K562 (cell line): ENCODE measurements at regions not wholly inside any gene's neighbourhood (a gene's known extent, or its start where the extent isn't known, plus 50 kb on each side); places are given as distances from the start of the nearest gene placed in this dataset.

Experiments used
- ATAC-seq: fragments of 200-7000 bp; cut with Tn5 transposase; 3 replicates; pipeline ENCODE4 v1.9.1; 2020; ENCODE audit warnings: moderate library complexity
- BruUV-seq: library from RNA; stranded (reverse); fragments of 400-500 nt; replicated peaks from 2 replicates; lab custom pipeline; 2021; lab: Mats Ljungman, UMichigan
- CTCF ChIA-PET: fragments of 300-600 bp; formaldehyde crosslinking; extraction: SDS; loops from one replicate; lab custom pipeline; 2021; ENCODE audit warnings: low intra/inter-chr PET ratio; lab: Yijun Ruan, JAX
- POLR2A ChIA-PET: fragments of 300-600, 350-650 bp; sonication (Branson Sonifier 250); formaldehyde crosslinking; extraction: SDS; loops from one replicate; lab custom pipeline; 2021; ENCODE audit warnings: antibody characterized with exemption, inconsistent platforms; lab: Yijun Ruan, JAX
- DNase-seq, 4 experiments: peaks; one replicate each; pipeline versions ENCODE4 v3.0.0 to v3.0.0-alpha.2; 2011 to 2018; ENCODE audit warnings: low spot score in 3 of 4, mixed read lengths in 3 of 4; ENCODE audit errors: extremely low read depth in 1 of 4
- FAIRE-seq: peaks from 2 replicates; lab custom pipeline; 2011; peaks lifted over from hg19 to GRCh38; lab: Jason Lieb, UNC
- H2AFZ ChIP-seq: 2 replicates; pipeline ENCODE4 v1.6.0; 2011; ENCODE audit warnings: low read depth, low read length, control low read depth, inconsistent platforms
- H3K27ac ChIP-seq: fragments of 200-600 bp; 3 replicates; pipeline ENCODE4 v1.8.0; 2011; ENCODE audit warnings: low read depth, mild to moderate bottlenecking, control low read depth, inconsistent platforms, low read length, moderate library complexity, mixed read lengths; ENCODE audit errors: extremely low read depth
- H3K27me3 ChIP-seq, 2 experiments: fragments of 300-600 bp in 1 of 2; 2 replicates in 1 of 2; 3 replicates in 1 of 2; pipeline versions ENCODE4 v1.6.0 to v1.8.0; 2011; ENCODE audit warnings: inconsistent platforms in 2 of 2, low read length in 2 of 2, mild to moderate bottlenecking in 1 of 2, mixed read lengths in 1 of 2, moderate library complexity in 1 of 2; ENCODE audit not compliant: control insufficient read depth in 2 of 2, insufficient read depth in 2 of 2
- H3K36me3 ChIP-seq: fragments of 300-600 bp; 3 replicates; pipeline ENCODE4 v1.8.0; 2011; ENCODE audit warnings: mild to moderate bottlenecking, low read length, inconsistent platforms; ENCODE audit not compliant: control insufficient read depth, insufficient read depth
- H3K4me1 ChIP-seq, 2 experiments: fragments of 200-600 bp in 1 of 2; replicated peaks in 1 of 2; 2 replicates in 1 of 2; 3 replicates in 1 of 2; pipeline versions ENCODE4 v1.5.1 to v1.8.0; 2011; ENCODE audit warnings: inconsistent platforms in 2 of 2, low read length in 2 of 2, mild to moderate bottlenecking in 1 of 2, mixed read lengths in 1 of 2, moderate library complexity in 1 of 2; ENCODE audit not compliant: control insufficient read depth in 2 of 2, insufficient read depth in 2 of 2
- H3K4me2 ChIP-seq: 2 replicates; pipeline ENCODE4 v1.6.1; 2011; ENCODE audit warnings: low read length, control low read depth, inconsistent platforms, mixed read lengths; ENCODE audit not compliant: insufficient read depth
- H3K4me3 ChIP-seq: fragments of 200-600 bp; sonication (generic), shearing (Covaris generic); 2 replicates; pipeline ENCODE4 v1.5.1; 2016; ENCODE audit warnings: control low read depth, inconsistent platforms
- H3K79me2 ChIP-seq: fragments of 200-600 bp; 3 replicates; pipeline ENCODE4 v1.8.0; 2011; ENCODE audit warnings: low read length, inconsistent platforms; ENCODE audit not compliant: control insufficient read depth, insufficient read depth
- H3K9ac ChIP-seq, 2 experiments: 2 replicates each; pipeline versions ENCODE4 v1.6.0 to v1.6.1; 2011; ENCODE audit warnings: low read depth in 2 of 2, low read length in 2 of 2, control low read depth in 1 of 2, inconsistent platforms in 1 of 2, mild to moderate bottlenecking in 1 of 2, mixed read lengths in 1 of 2; ENCODE audit not compliant: insufficient read depth in 1 of 2
- H3K9me1 ChIP-seq: one replicate; pipeline ENCODE4 v1.6.0; 2011; ENCODE audit warnings: inconsistent platforms, mild to moderate bottlenecking, low read length, moderate library complexity; ENCODE audit not compliant: control insufficient read depth, insufficient read depth
- H3K9me3 ChIP-seq: replicated peaks from 2 replicates; pipeline ENCODE4 v1.5.1; 2011; ENCODE audit warnings: low read depth, low read length, inconsistent platforms; ENCODE audit not compliant: control insufficient read depth, insufficient read depth
- H4K20me1 ChIP-seq: replicated peaks from 2 replicates; pipeline ENCODE4 v1.6.1; 2011; ENCODE audit warnings: low read length, inconsistent platforms, mixed read lengths; ENCODE audit not compliant: control insufficient read depth, insufficient read depth
- KDM2B ChIP-seq: fragments of 250-450 bp; sonication (Bioruptor Pico); IDR thresholded peaks from 2 replicates; pipeline ENCODE4 v1.8.0; 2021; ENCODE audit warnings: mild to moderate bottlenecking, moderate library complexity
- MYNN ChIP-seq, 2 experiments: sonication (generic); formaldehyde crosslinking in 1 of 2; IDR thresholded peaks; 2 replicates each; pipeline versions ENCODE4 v1.5.0 to v1.6.1; 2016 to 2020; ENCODE audit warnings: antibody characterized with exemption in 1 of 2, missing genetic modification reagents in 1 of 2
- NR2C1 ChIP-seq, 2 experiments: fragments of 450-650 bp; IDR thresholded peaks; 2 replicates each; pipeline ENCODE4 v1.6.1; 2017; ENCODE audit warnings: mild to moderate bottlenecking in 2 of 2, antibody characterized with exemption in 1 of 2, inconsistent platforms in 1 of 2, missing compliant biosample characterization in 1 of 2, missing genetic modification characterization in 1 of 2
- NR2F6 ChIP-seq: fragments of 450-650 bp; formaldehyde crosslinking; IDR thresholded peaks from 2 replicates; pipeline ENCODE4 v1.4.0; 2020; ENCODE audit warnings: mild to moderate bottlenecking
- POLR2G ChIP-seq: fragments of 200-400 bp; formaldehyde crosslinking; IDR thresholded peaks from 2 replicates; pipeline ENCODE4 v1.6.1; 2017; ENCODE audit warnings: low read depth, mild to moderate bottlenecking, antibody characterized with exemption, low read length, moderate library complexity
- SMARCA4 ChIP-seq: fragments of 450-650 bp; IDR thresholded peaks from 2 replicates; pipeline ENCODE4 v1.6.1; 2016
- WGBS: fragments of 100-300 bp; shearing (Covaris generic); methylation state at CpG from one replicate; pipeline ENCODE4 v1.1.6; 2016; ENCODE audit warnings: low coverage, mixed read lengths; ENCODE audit not compliant: insufficient coverage; ENCODE audit errors: missing lambda C conversion rate; 5-methylcytosine and 5-hydroxymethylcytosine counted together
- in situ Hi-C: fragments of 300-500 bp; cut with MboI; formaldehyde crosslinking; loops from 4 replicates; pipeline ENCODE4 v1.15.0; 2018; ENCODE audit warnings: inconsistent platforms, mixed read lengths
- intact Hi-C: fragments of 100-400 bp; cut with micrococcal nuclease; formaldehyde crosslinking; loops from 2 replicates; pipeline ENCODE4 v1.14.2; 2022
- TF ChIP-seq, protein P1 (sequence below), 2 experiments: fragments of 450-650 bp in 1 of 2; IDR thresholded peaks; 2 replicates each; pipeline ENCODE4 v1.6.1; 2011 to 2017; ENCODE audit warnings: low read depth in 2 of 2, antibody characterized with exemption in 1 of 2, borderline replicate concordance in 1 of 2, low read length in 1 of 2, mild to moderate bottlenecking in 1 of 2, mixed read lengths in 1 of 2; ENCODE audit not compliant: control insufficient read depth in 1 of 2
- TF ChIP-seq, protein P2 (sequence below): fragments of 150-350 bp; conservative IDR thresholded peaks from 2 replicates; pipeline ENCODE4 v1.6.1; 2014; ENCODE audit warnings: low read length
- TF ChIP-seq, protein P3 (sequence below): fragments of 450-650 bp; formaldehyde crosslinking; IDR thresholded peaks from 2 replicates; pipeline ENCODE4 v1.4.0; 2020; ENCODE audit warnings: mild to moderate bottlenecking, moderate library complexity

DNA sequence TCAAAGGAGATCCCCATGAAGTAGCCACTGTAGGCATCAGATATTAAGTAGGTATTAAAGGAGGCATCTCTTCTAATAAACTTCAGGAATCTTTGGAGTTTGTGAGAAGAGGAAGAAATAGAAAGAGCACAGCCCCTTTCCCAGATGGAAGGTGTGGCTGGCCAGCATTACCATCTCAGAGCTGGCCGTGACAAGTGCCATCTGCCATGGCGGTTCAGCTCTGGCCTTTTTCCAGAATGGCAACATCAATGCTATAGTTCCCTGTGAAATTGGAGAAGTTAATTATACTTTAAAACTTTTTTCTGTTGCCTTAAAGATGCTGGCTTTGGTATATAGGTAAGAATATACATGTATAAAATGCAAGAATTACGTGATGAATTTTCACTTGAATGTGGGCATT, 51.9 kb upstream of the MCUR1 start:
- intact Hi-C loops = no loop called here
- BruUV-seq = no TSS peak
- no peak for FAIRE-seq
- ChIA-PET CTCF (no interaction called here), POLR2A (no interaction called here)
- Histone ChIP-seq H3K9me3 (no peaks in the 10 kb centered on the region), H3K79me2 (no peaks in the 10 kb centered on the region), H3K4me1 (peaks cover 4 to 6% of the 10 kb centered on the region in 2 experiments; a peak in 1 of 5 replicates), H3K27ac (no peak overlapping the region), H2AFZ (no peak overlapping the region), H3K9ac (no peak overlapping the region), H3K27me3 (no peaks in the 10 kb centered on the region), H3K36me3 (no peaks in the 10 kb centered on the region), H4K20me1 (no peaks in the 10 kb centered on the region), H3K9me1 (no peaks in the 10 kb centered on the region), H3K4me2 (no peak overlapping the region), H3K4me3 (no peak overlapping the region)
- TF ChIP-seq NR2C1 (IDR thresholded peaks at IDR 0.05) (no peak), NR2C1 (tag; IDR thresholded peaks at IDR 0.05) (no peak), SMARCA4 (no peak), NR2F6 (CRISPR knock-in tag) (no peak), KDM2B (CRISPR knock-in tag) (no peak), MYNN (IDR thresholded peaks at IDR 0.05) (no peak), MYNN (CRISPR knock-in tag; IDR thresholded peaks at IDR 0.05) (no peak), POLR2G (no peak)
- TF ChIP-seq, protein P1, sequence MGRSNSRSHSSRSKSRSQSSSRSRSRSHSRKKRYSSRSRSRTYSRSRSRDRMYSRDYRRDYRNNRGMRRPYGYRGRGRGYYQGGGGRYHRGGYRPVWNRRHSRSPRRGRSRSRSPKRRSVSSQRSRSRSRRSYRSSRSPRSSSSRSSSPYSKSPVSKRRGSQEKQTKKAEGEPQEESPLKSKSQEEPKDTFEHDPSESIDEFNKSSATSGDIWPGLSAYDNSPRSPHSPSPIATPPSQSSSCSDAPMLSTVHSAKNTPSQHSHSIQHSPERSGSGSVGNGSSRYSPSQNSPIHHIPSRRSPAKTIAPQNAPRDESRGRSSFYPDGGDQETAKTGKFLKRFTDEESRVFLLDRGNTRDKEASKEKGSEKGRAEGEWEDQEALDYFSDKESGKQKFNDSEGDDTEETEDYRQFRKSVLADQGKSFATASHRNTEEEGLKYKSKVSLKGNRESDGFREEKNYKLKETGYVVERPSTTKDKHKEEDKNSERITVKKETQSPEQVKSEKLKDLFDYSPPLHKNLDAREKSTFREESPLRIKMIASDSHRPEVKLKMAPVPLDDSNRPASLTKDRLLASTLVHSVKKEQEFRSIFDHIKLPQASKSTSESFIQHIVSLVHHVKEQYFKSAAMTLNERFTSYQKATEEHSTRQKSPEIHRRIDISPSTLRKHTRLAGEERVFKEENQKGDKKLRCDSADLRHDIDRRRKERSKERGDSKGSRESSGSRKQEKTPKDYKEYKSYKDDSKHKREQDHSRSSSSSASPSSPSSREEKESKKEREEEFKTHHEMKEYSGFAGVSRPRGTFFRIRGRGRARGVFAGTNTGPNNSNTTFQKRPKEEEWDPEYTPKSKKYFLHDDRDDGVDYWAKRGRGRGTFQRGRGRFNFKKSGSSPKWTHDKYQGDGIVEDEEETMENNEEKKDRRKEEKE (IDR thresholded peaks at IDR 0.05; ENCODE audit: borderline replicate concordance in 1 of 2, control insufficient read depth in 1 of 2, low read depth in 2 of 2, low read length in 1 of 2) = no peak
- TF ChIP-seq, protein P2, sequence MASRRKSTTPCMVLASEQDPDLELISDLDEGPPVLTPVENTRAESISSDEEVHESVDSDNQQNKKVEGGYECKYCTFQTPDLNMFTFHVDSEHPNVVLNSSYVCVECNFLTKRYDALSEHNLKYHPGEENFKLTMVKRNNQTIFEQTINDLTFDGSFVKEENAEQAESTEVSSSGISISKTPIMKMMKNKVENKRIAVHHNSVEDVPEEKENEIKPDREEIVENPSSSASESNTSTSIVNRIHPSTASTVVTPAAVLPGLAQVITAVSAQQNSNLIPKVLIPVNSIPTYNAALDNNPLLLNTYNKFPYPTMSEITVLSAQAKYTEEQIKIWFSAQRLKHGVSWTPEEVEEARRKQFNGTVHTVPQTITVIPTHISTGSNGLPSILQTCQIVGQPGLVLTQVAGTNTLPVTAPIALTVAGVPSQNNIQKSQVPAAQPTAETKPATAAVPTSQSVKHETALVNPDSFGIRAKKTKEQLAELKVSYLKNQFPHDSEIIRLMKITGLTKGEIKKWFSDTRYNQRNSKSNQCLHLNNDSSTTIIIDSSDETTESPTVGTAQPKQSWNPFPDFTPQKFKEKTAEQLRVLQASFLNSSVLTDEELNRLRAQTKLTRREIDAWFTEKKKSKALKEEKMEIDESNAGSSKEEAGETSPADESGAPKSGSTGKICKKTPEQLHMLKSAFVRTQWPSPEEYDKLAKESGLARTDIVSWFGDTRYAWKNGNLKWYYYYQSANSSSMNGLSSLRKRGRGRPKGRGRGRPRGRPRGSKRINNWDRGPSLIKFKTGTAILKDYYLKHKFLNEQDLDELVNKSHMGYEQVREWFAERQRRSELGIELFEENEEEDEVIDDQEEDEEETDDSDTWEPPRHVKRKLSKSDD = no peak
- TF ChIP-seq, protein P3, sequence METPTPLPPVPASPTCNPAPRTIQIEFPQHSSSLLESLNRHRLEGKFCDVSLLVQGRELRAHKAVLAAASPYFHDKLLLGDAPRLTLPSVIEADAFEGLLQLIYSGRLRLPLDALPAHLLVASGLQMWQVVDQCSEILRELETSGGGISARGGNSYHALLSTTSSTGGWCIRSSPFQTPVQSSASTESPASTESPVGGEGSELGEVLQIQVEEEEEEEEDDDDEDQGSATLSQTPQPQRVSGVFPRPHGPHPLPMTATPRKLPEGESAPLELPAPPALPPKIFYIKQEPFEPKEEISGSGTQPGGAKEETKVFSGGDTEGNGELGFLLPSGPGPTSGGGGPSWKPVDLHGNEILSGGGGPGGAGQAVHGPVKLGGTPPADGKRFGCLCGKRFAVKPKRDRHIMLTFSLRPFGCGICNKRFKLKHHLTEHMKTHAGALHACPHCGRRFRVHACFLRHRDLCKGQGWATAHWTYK = no peak
- no peak for DNase-seq
- 42% methylated on average over 3 of the region's 3 CpGs for WGBS
- no peak for ATAC-seq
- in situ Hi-C loops = no loop called here
